ENCODE measurements at regions not wholly inside any gene's neighbourhood (a gene's known extent, or its start where the extent isn't known, plus 50 kb on each side); places are given as distances from the start of the nearest gene placed in this dataset.
"Not testable (repeated sequence)": the region's sequence is repeated elsewhere in the genome, so short reads cannot be mapped to it uniquely, and the experiment has no call there.

- no peak for DNase-seq
- no peak for ATAC-seq
- no peaks in the 10 kb centered on the region for H3K36me3 Mint-ChIP-seq
- H3K4me3 Mint-ChIP-seq: no peak overlapping the region
- CTCF ChIA-PET: no interaction called here
- no peaks in the 10 kb centered on the region for H3K4me1 Mint-ChIP-seq
- no peaks in the 10 kb centered on the region for H3K27me3 Mint-ChIP-seq
- no peaks in the 10 kb centered on the region for H3K9me3 Mint-ChIP-seq (ENCODE audit: low read depth)
- no peak overlapping the region for H3K27ac Mint-ChIP-seq
Measured at GRCh38 chr9:75504721-75505120, 385.8 kb upstream of the PCSK5 start.

- Mint-ChIP-seq H3K36me3 (no peaks in the 10 kb centered on the region), H3K4me3 (no peak overlapping the region), H3K9me3 (ENCODE audit: low read depth) (no peaks in the 10 kb centered on the region), H3K27me3 (no peaks in the 10 kb centered on the region), H3K4me1 (no peaks in the 10 kb centered on the region), H3K27ac (no peak overlapping the region)
- ATAC-seq (no peak), DNase-seq (no peak)
- CTCF ChIA-PET: no interaction called here
Measured at GRCh38 chr9:75505654-75506053, 384.8 kb upstream of the PCSK5 start.

GRCh38 chr9:75529463-75529862 is 361.0 kb upstream of the PCSK5 start:
- CTCF ChIA-PET: no interaction called here

GRCh38 chr9:75531588-75531987 is 358.9 kb upstream of the PCSK5 start:
- H3K9me3 Mint-ChIP-seq (ENCODE audit: low read depth): no peaks in the 10 kb centered on the region
- no peaks in the 10 kb centered on the region for H3K36me3 Mint-ChIP-seq
- no peaks in the 10 kb centered on the region for H3K27me3 Mint-ChIP-seq
- ATAC-seq (no peak), DNase-seq (no peak)
- H3K4me3 Mint-ChIP-seq: no peak overlapping the region
- H3K27ac Mint-ChIP-seq: no peak overlapping the region
- H3K4me1 Mint-ChIP-seq: no peaks in the 10 kb centered on the region
- CTCF ChIA-PET: no interaction called here

More at GRCh38 chr9:75529463-75529862, 361.0 kb upstream of the PCSK5 start:
- Mint-ChIP-seq H3K4me1 (no peaks in the 10 kb centered on the region), H3K4me3 (no peak overlapping the region), H3K9me3 (ENCODE audit: low read depth) (peaks cover 2% of the 10 kb centered on the region), H3K36me3 (no peaks in the 10 kb centered on the region), H3K27me3 (no peaks in the 10 kb centered on the region), H3K27ac (no peak overlapping the region)
- no peak for DNase-seq
- ATAC-seq: no peak

GRCh38 chr9:75532233-75533050 is 358.0 kb upstream of the PCSK5 start:
- CTCF ChIA-PET: no interaction called here
- no peaks in the 10 kb centered on the region for H3K4me1 Mint-ChIP-seq
- DNase-seq: no peak

GRCh38 chr9:75539523-75539922 is 350.9 kb upstream of the PCSK5 start:
- Mint-ChIP-seq H3K4me1 (no peaks in the 10 kb centered on the region), H3K36me3 (no peaks in the 10 kb centered on the region), H3K27me3 (no peaks in the 10 kb centered on the region), H3K4me3 (no peak overlapping the region), H3K27ac (no peak overlapping the region), H3K9me3 (ENCODE audit: low read depth) (no peaks in the 10 kb centered on the region)
- DNase-seq (no peak), ATAC-seq (no peak)
- CTCF ChIA-PET: no interaction called here

More at GRCh38 chr9:75532233-75533050, 358.0 kb upstream of the PCSK5 start:
- no peaks in the 10 kb centered on the region for H3K36me3 Mint-ChIP-seq
- no peak overlapping the region for H3K4me3 Mint-ChIP-seq
- H3K27ac Mint-ChIP-seq: no peak overlapping the region
- H3K27me3 Mint-ChIP-seq: no peaks in the 10 kb centered on the region
- no peak for ATAC-seq
- H3K9me3 Mint-ChIP-seq (ENCODE audit: low read depth): no peaks in the 10 kb centered on the region

- no peaks in the 10 kb centered on the region for H3K36me3 Mint-ChIP-seq
- H3K27me3 Mint-ChIP-seq: no peaks in the 10 kb centered on the region
- no peak overlapping the region for H3K4me3 Mint-ChIP-seq
- no peaks in the 10 kb centered on the region for H3K4me1 Mint-ChIP-seq
- CTCF ChIA-PET: no interaction called here
- DNase-seq (no peak), ATAC-seq (no peak)
- no peaks in the 10 kb centered on the region for H3K9me3 Mint-ChIP-seq (ENCODE audit: low read depth)
- H3K27ac Mint-ChIP-seq: no peak overlapping the region
Measured at GRCh38 chr9:75540185-75540584, 350.3 kb upstream of the PCSK5 start.

- no peaks in the 10 kb centered on the region for H3K9me3 Mint-ChIP-seq (ENCODE audit: low read depth)
- H3K36me3 Mint-ChIP-seq: no peaks in the 10 kb centered on the region
- DNase-seq: no peak
- no peak overlapping the region for H3K27ac Mint-ChIP-seq
- ATAC-seq: no peak
- no peaks in the 10 kb centered on the region for H3K4me1 Mint-ChIP-seq
- H3K4me3 Mint-ChIP-seq: no peak overlapping the region
- CTCF ChIA-PET: no interaction called here
- H3K27me3 Mint-ChIP-seq: no peaks in the 10 kb centered on the region
Measured at GRCh38 chr9:75541734-75542133, 348.7 kb upstream of the PCSK5 start.

- DNase-seq (no peak), ATAC-seq (no peak)
- Mint-ChIP-seq H3K4me1 (no peaks in the 10 kb centered on the region), H3K27me3 (no peaks in the 10 kb centered on the region), H3K9me3 (ENCODE audit: low read depth) (no peaks in the 10 kb centered on the region), H3K27ac (no peak overlapping the region), H3K4me3 (no peak overlapping the region), H3K36me3 (no peaks in the 10 kb centered on the region)
- CTCF ChIA-PET: no interaction called here
Measured at GRCh38 chr9:75544815-75545214, 345.7 kb upstream of the PCSK5 start.

GRCh38 chr9:75545287-75545686 is 345.2 kb upstream of the PCSK5 start:
- no peaks in the 10 kb centered on the region for H3K9me3 Mint-ChIP-seq (ENCODE audit: low read depth)
- no peak for ATAC-seq
- DNase-seq: no peak
- no peaks in the 10 kb centered on the region for H3K36me3 Mint-ChIP-seq
- no peak overlapping the region for H3K4me3 Mint-ChIP-seq
- no peaks in the 10 kb centered on the region for H3K27me3 Mint-ChIP-seq
- H3K4me1 Mint-ChIP-seq: no peaks in the 10 kb centered on the region
- no peak overlapping the region for H3K27ac Mint-ChIP-seq
- CTCF ChIA-PET: no interaction called here

GRCh38 chr9:75548871-75549270 is 341.6 kb upstream of the PCSK5 start:
- H3K4me1 Mint-ChIP-seq: no peaks in the 10 kb centered on the region
- no peaks in the 10 kb centered on the region for H3K27me3 Mint-ChIP-seq
- no peak overlapping the region for H3K4me3 Mint-ChIP-seq
- no peaks in the 10 kb centered on the region for H3K9me3 Mint-ChIP-seq (ENCODE audit: low read depth)
- H3K36me3 Mint-ChIP-seq: no peaks in the 10 kb centered on the region
- H3K27ac Mint-ChIP-seq: no peak overlapping the region
- CTCF ChIA-PET: no interaction called here
- DNase-seq (no peak), ATAC-seq (no peak)

GRCh38 chr9:75551861-75552260 is 338.6 kb upstream of the PCSK5 start:
- H3K27ac Mint-ChIP-seq: no peak overlapping the region
- CTCF ChIA-PET: no interaction called here
- no peaks in the 10 kb centered on the region for H3K27me3 Mint-ChIP-seq
- no peaks in the 10 kb centered on the region for H3K36me3 Mint-ChIP-seq
- no peak for DNase-seq
- no peak overlapping the region for H3K4me3 Mint-ChIP-seq
- H3K9me3 Mint-ChIP-seq (ENCODE audit: low read depth): no peaks in the 10 kb centered on the region
- no peak for ATAC-seq
- no peaks in the 10 kb centered on the region for H3K4me1 Mint-ChIP-seq

- Mint-ChIP-seq H3K4me3 (no peak overlapping the region), H3K9me3 (ENCODE audit: low read depth) (no peaks in the 10 kb centered on the region), H3K27ac (no peak overlapping the region), H3K4me1 (no peaks in the 10 kb centered on the region), H3K27me3 (no peaks in the 10 kb centered on the region), H3K36me3 (no peaks in the 10 kb centered on the region)
- DNase-seq (no peak), ATAC-seq (no peak)
- CTCF ChIA-PET: no interaction called here
Measured at GRCh38 chr9:75552941-75553340, 337.5 kb upstream of the PCSK5 start.

- H3K36me3 Mint-ChIP-seq; ATAC-seq; H3K9me3 Mint-ChIP-seq (ENCODE audit: low read depth); H3K27ac Mint-ChIP-seq; DNase-seq; CTCF ChIA-PET; H3K4me1 Mint-ChIP-seq; H3K4me3 Mint-ChIP-seq; H3K27me3 Mint-ChIP-seq: not testable (repeated sequence)
Measured at GRCh38 chr9:75566813-75567212, 323.7 kb upstream of the PCSK5 start.

GRCh38 chr9:75570538-75570937 is 319.9 kb upstream of the PCSK5 start:
- Mint-ChIP-seq H3K27ac (no peak overlapping the region), H3K4me3 (no peak overlapping the region), H3K9me3 (ENCODE audit: low read depth) (no peaks in the 10 kb centered on the region), H3K27me3 (no peaks in the 10 kb centered on the region), H3K36me3 (no peaks in the 10 kb centered on the region), H3K4me1 (no peaks in the 10 kb centered on the region)
- CTCF ChIA-PET: no interaction called here
- ATAC-seq (no peak), DNase-seq (no peak)

All from activated CD8-positive, alpha-beta memory T cell treated with anti-CD3 and anti-CD28 coated beads, Interleukin-2, amount 10 ng/mL, durations not matched to agents 7 days and 5 days (primary cell).